K562 (cell line): ENCODE measurements at regions not wholly inside any gene's neighbourhood (a gene's known extent, or its start where the extent isn't known, plus 50 kb on each side); places are given as distances from the start of the nearest gene placed in this dataset.

ENCODE experiments used
- ATAC-seq: fragments of 200-7000 bp; cut with Tn5 transposase; 3 replicates; pipeline ENCODE4 v1.9.1; 2020; ENCODE audit warnings: moderate library complexity
- BruUV-seq: library from RNA; stranded (reverse); fragments of 400-500 nt; replicated peaks from 2 replicates; lab custom pipeline; 2021; lab: Mats Ljungman, UMichigan
- CTCF ChIA-PET: fragments of 300-600 bp; formaldehyde crosslinking; extraction: SDS; loops from one replicate; lab custom pipeline; 2021; ENCODE audit warnings: low intra/inter-chr PET ratio; lab: Yijun Ruan, JAX
- POLR2A ChIA-PET: fragments of 300-600, 350-650 bp; sonication (Branson Sonifier 250); formaldehyde crosslinking; extraction: SDS; loops from one replicate; lab custom pipeline; 2021; ENCODE audit warnings: antibody characterized with exemption, inconsistent platforms; lab: Yijun Ruan, JAX
- DNase-seq, 4 experiments: peaks; one replicate each; pipeline versions ENCODE4 v3.0.0 to v3.0.0-alpha.2; 2011 to 2018; ENCODE audit warnings: low spot score in 3 of 4, mixed read lengths in 3 of 4; ENCODE audit errors: extremely low read depth in 1 of 4
- FAIRE-seq: peaks from 2 replicates; lab custom pipeline; 2011; peaks lifted over from hg19 to GRCh38; lab: Jason Lieb, UNC
- H2AFZ ChIP-seq: 2 replicates; pipeline ENCODE4 v1.6.0; 2011; ENCODE audit warnings: low read depth, low read length, control low read depth, inconsistent platforms
- H3K27ac ChIP-seq: fragments of 200-600 bp; 3 replicates; pipeline ENCODE4 v1.8.0; 2011; ENCODE audit warnings: low read depth, mild to moderate bottlenecking, control low read depth, inconsistent platforms, low read length, moderate library complexity, mixed read lengths; ENCODE audit errors: extremely low read depth
- H3K27me3 ChIP-seq, 2 experiments: fragments of 300-600 bp in 1 of 2; 2 replicates in 1 of 2; 3 replicates in 1 of 2; pipeline versions ENCODE4 v1.6.0 to v1.8.0; 2011; ENCODE audit warnings: inconsistent platforms in 2 of 2, low read length in 2 of 2, mild to moderate bottlenecking in 1 of 2, mixed read lengths in 1 of 2, moderate library complexity in 1 of 2; ENCODE audit not compliant: control insufficient read depth in 2 of 2, insufficient read depth in 2 of 2
- H3K36me3 ChIP-seq: fragments of 300-600 bp; 3 replicates; pipeline ENCODE4 v1.8.0; 2011; ENCODE audit warnings: mild to moderate bottlenecking, low read length, inconsistent platforms; ENCODE audit not compliant: control insufficient read depth, insufficient read depth
- H3K4me1 ChIP-seq, 2 experiments: fragments of 200-600 bp in 1 of 2; replicated peaks in 1 of 2; 2 replicates in 1 of 2; 3 replicates in 1 of 2; pipeline versions ENCODE4 v1.5.1 to v1.8.0; 2011; ENCODE audit warnings: inconsistent platforms in 2 of 2, low read length in 2 of 2, mild to moderate bottlenecking in 1 of 2, mixed read lengths in 1 of 2, moderate library complexity in 1 of 2; ENCODE audit not compliant: control insufficient read depth in 2 of 2, insufficient read depth in 2 of 2
- H3K4me2 ChIP-seq: 2 replicates; pipeline ENCODE4 v1.6.1; 2011; ENCODE audit warnings: low read length, control low read depth, inconsistent platforms, mixed read lengths; ENCODE audit not compliant: insufficient read depth
- H3K4me3 ChIP-seq: fragments of 200-600 bp; sonication (generic), shearing (Covaris generic); 2 replicates; pipeline ENCODE4 v1.5.1; 2016; ENCODE audit warnings: control low read depth, inconsistent platforms
- H3K79me2 ChIP-seq: fragments of 200-600 bp; 3 replicates; pipeline ENCODE4 v1.8.0; 2011; ENCODE audit warnings: low read length, inconsistent platforms; ENCODE audit not compliant: control insufficient read depth, insufficient read depth
- H3K9ac ChIP-seq, 2 experiments: 2 replicates each; pipeline versions ENCODE4 v1.6.0 to v1.6.1; 2011; ENCODE audit warnings: low read depth in 2 of 2, low read length in 2 of 2, control low read depth in 1 of 2, inconsistent platforms in 1 of 2, mild to moderate bottlenecking in 1 of 2, mixed read lengths in 1 of 2; ENCODE audit not compliant: insufficient read depth in 1 of 2
- H3K9me1 ChIP-seq: one replicate; pipeline ENCODE4 v1.6.0; 2011; ENCODE audit warnings: inconsistent platforms, mild to moderate bottlenecking, low read length, moderate library complexity; ENCODE audit not compliant: control insufficient read depth, insufficient read depth
- H3K9me3 ChIP-seq: replicated peaks from 2 replicates; pipeline ENCODE4 v1.5.1; 2011; ENCODE audit warnings: low read depth, low read length, inconsistent platforms; ENCODE audit not compliant: control insufficient read depth, insufficient read depth
- H4K20me1 ChIP-seq: replicated peaks from 2 replicates; pipeline ENCODE4 v1.6.1; 2011; ENCODE audit warnings: low read length, inconsistent platforms, mixed read lengths; ENCODE audit not compliant: control insufficient read depth, insufficient read depth
- ASH1L ChIP-seq: fragments of 450-650 bp; IDR thresholded peaks from 2 replicates; pipeline ENCODE4 v1.6.1; 2018; ENCODE audit warnings: borderline replicate concordance, mild to moderate bottlenecking, low read depth; ENCODE audit not compliant: partially characterized antibody
- CREM ChIP-seq: IDR thresholded peaks from 2 replicates; pipeline ENCODE4 v1.6.1; 2014; ENCODE audit warnings: antibody characterized with exemption, low read depth
- FOXK2 ChIP-seq, 2 experiments: fragments of 450-650 bp; IDR thresholded peaks in 1 of 2; conservative IDR thresholded peaks in 1 of 2; 2 replicates each; pipeline ENCODE4 v1.6.1; 2016; ENCODE audit warnings: low read depth in 2 of 2, mild to moderate bottlenecking in 1 of 2
- STAT5B ChIP-seq: fragments of 250-450 bp; sonication (Bioruptor Pico); IDR thresholded peaks from 2 replicates; pipeline ENCODE4 v1.8.0; 2021; ENCODE audit warnings: mild to moderate bottlenecking, inconsistent platforms
- WGBS: fragments of 100-300 bp; shearing (Covaris generic); methylation state at CpG from one replicate; pipeline ENCODE4 v1.1.6; 2016; ENCODE audit warnings: low coverage, mixed read lengths; ENCODE audit not compliant: insufficient coverage; ENCODE audit errors: missing lambda C conversion rate; 5-methylcytosine and 5-hydroxymethylcytosine counted together
- in situ Hi-C: fragments of 300-500 bp; cut with MboI; formaldehyde crosslinking; loops from 4 replicates; pipeline ENCODE4 v1.15.0; 2018; ENCODE audit warnings: inconsistent platforms, mixed read lengths
- intact Hi-C: fragments of 100-400 bp; cut with micrococcal nuclease; formaldehyde crosslinking; loops from 2 replicates; pipeline ENCODE4 v1.14.2; 2022

GRCh38 chr3:104887619-104888018 lies 479.1 kb upstream of the ALCAM start:
- Histone ChIP-seq H3K27ac (no peak overlapping the region), H3K27me3 (no peaks in the 10 kb centered on the region), H3K9ac (no peak overlapping the region), H3K79me2 (no peaks in the 10 kb centered on the region), H4K20me1 (no peaks in the 10 kb centered on the region), H3K9me1 (no peaks in the 10 kb centered on the region), H3K4me3 (no peak overlapping the region), H3K36me3 (no peaks in the 10 kb centered on the region), H3K9me3 (no peaks in the 10 kb centered on the region), H3K4me1 (no peaks in the 10 kb centered on the region), H3K4me2 (no peak overlapping the region), H2AFZ (no peak overlapping the region)
- POLR2A ChIA-PET: no interaction called here
- in situ Hi-C loops (no loop called here), intact Hi-C loops (no loop called here)
- WGBS: 0% methylated on average over 2 of the region's 2 CpGs
- FAIRE-seq (no peak), DNase-seq (no peak), ATAC-seq (no peak)
- CTCF ChIA-PET: no interaction called here
- BruUV-seq: no TSS peak
- TF ChIP-seq ASH1L: no peak

- ATAC-seq (no peak), FAIRE-seq (no peak), DNase-seq (no peak)
- in situ Hi-C loops: no loop called here
- H2AFZ ChIP-seq: no peak overlapping the region
- H3K4me3 ChIP-seq: no peak overlapping the region
- no peaks in the 10 kb centered on the region for H4K20me1 ChIP-seq
- ChIA-PET POLR2A (no interaction called here), CTCF (no interaction called here)
- no peak overlapping the region for H3K9ac ChIP-seq
- no peaks in the 10 kb centered on the region for H3K79me2 ChIP-seq
- no peaks in the 10 kb centered on the region for H3K36me3 ChIP-seq
- no peaks in the 10 kb centered on the region for H3K9me3 ChIP-seq
- H3K4me2 ChIP-seq: no peak overlapping the region
- BruUV-seq: no TSS peak
- intact Hi-C loops: no loop called here
- H3K9me1 ChIP-seq: no peaks in the 10 kb centered on the region
- H3K4me1 ChIP-seq: no peaks in the 10 kb centered on the region
- no peak overlapping the region for H3K27ac ChIP-seq
- no peak for TF ChIP-seq STAT5B
- no peak for TF ChIP-seq CREM
- no peak for TF ChIP-seq FOXK2 (conservative IDR thresholded peaks at IDR 0.05 in 1 of 2, IDR thresholded peaks at IDR 0.05 in 1 of 2; ENCODE audit: low read depth in 2 of 2)
- WGBS: 6% methylated on average over 2 of the region's 2 CpGs
- no peaks in the 10 kb centered on the region for H3K27me3 ChIP-seq
Observed at GRCh38 chr3:104892044-104892443, 474.7 kb upstream of the ALCAM start.
